Heart left ventricle (tissue), 16 donors: ENCODE measurements at regions not wholly inside any gene's neighbourhood (a gene's known extent, or its start where the extent isn't known, plus 50 kb on each side); places are given as distances from the start of the nearest gene placed in this dataset.

Source experiments
- ATAC-seq, 4 donors: fragments of 200-7000 bp; cut with Tn5 transposase; one replicate each; pipeline ENCODE4 v1.9.1; 2020 to 2022; ENCODE audit warnings: moderate library complexity in 4 of 4, mild to moderate bottlenecking in 3 of 4, moderate number of reproducible peaks in 1 of 4
- DNase-seq, 5 donors: peaks; one replicate each; pipeline ENCODE4 v3.0.0-alpha.2; 2020
- H3K27ac ChIP-seq, 12 donors: fragments of 200-600 bp; sonication (generic) in 4 of 12; one replicate each; pipeline versions ENCODE4 v1.5.0 to v1.8.0; 2016 to 2022; ENCODE audit warnings: mild to moderate bottlenecking in 2 of 12
- H3K27me3 ChIP-seq, 9 donors: fragments of 200-600 bp; sonication (generic) in 2 of 9; one replicate each; pipeline versions ENCODE4 v1.5.1 to v1.8.0; 2016 to 2022; ENCODE audit warnings: mild to moderate bottlenecking in 3 of 9
- H3K36me3 ChIP-seq, 9 donors: fragments of 200-600 bp; sonication (generic) in 2 of 9; one replicate each; pipeline versions ENCODE4 v1.5.0 to v1.8.0; 2018 to 2022; ENCODE audit warnings: mild to moderate bottlenecking in 2 of 9
- H3K4me1 ChIP-seq, 12 donors: fragments of 200-600 bp; sonication (generic) in 4 of 12; one replicate each; pipeline versions ENCODE4 v1.5.0 to v1.8.0; 2016 to 2022; ENCODE audit warnings: mild to moderate bottlenecking in 3 of 12
- H3K4me3 ChIP-seq, 12 donors: fragments of 200-600 bp; sonication (generic) in 4 of 12; one replicate each; pipeline versions ENCODE4 v1.5.0 to v1.8.0; 2017 to 2022; ENCODE audit warnings: mild to moderate bottlenecking in 9 of 12, moderate library complexity in 4 of 12
- H3K9me3 ChIP-seq, 12 donors: fragments of 200-600 bp; sonication (generic) in 4 of 12; one replicate each; pipeline versions ENCODE4 v1.5.0 to v1.8.0; 2016 to 2022; ENCODE audit warnings: mild to moderate bottlenecking in 1 of 12
- CTCF ChIP-seq, 12 donors: fragments of 200-600 bp; sonication (generic) in 4 of 12; IDR thresholded peaks; one replicate each; pipeline versions ENCODE4 v1.5.0 to v1.8.0; 2018 to 2022; ENCODE audit warnings: antibody characterized with exemption in 12 of 12, mild to moderate bottlenecking in 5 of 12
- POLR2A ChIP-seq, 2 donors: fragments of 450-650 bp; IDR thresholded peaks; one replicate each; pipeline ENCODE4 v1.6.1; 2017; ENCODE audit warnings: antibody characterized with exemption in 2 of 2, mild to moderate bottlenecking in 2 of 2, moderate library complexity in 2 of 2
- WGBS, 4 donors: extraction: QIAGEN DNeasy Blood & Tissue Kit in 2 of 4; methylation state at CpG; one replicate each; pipeline versions ENCODE4 v1.1.5 to v1.1.7; 2013 to 2018; 5-methylcytosine and 5-hydroxymethylcytosine counted together
- intact Hi-C, 10 donors: fragments of 100-400 bp; cut with DNase I; formaldehyde crosslinking; loops; one replicate each; pipeline versions ENCODE4 v1.11.1 to v1.14.2; 2022
- donor health status: ischemic (EF 13 %, LVEDD 7.1; RV severe dilation, severe dysfunction).
- donor health status: healthy with polysubstance abuse.
- donor health status: DM: no; HTN: yes; CAD: no.
- donor health status: DM: no; HTN: no; CAD: no.
- donor health status: ischemic (EF 25% LVEDD 6.9; RV normal size, moderate dysfunction).
- donor health status: ischemic (EF 25% LVEDD 5.7; RV mildly dilated, moderate dysfunction).
- donor health status: healthy.
- donor health status: DM: yes; HTN: yes; CAD: no.
- donor health status: ischemic (EF 35%, LVEDD 5.7; RV mildly dilated, moderate dysfunction).
- donor health status: nonischemic (EF 11% LVEDD 7.7; RV severe dilation, severe dysfunction).
- donor health status: DM: yes; HTN: yes; CAD: no.
- donor health status: PGD.
- donor health status: ischemic (EF 29% LVEDD 5.4; RV normal size, mild dysfunction).
- donor health status: nonischemic (EF 23%, LVEDD 6.1; RV moderate dilation, normal function).

- ATAC-seq (no peak), DNase-seq (no peak)
- H3K9me3 ChIP-seq = peaks cover 0 to 27% (median 13%) of the 10 kb centered on the region in 12 donors
- no peaks in the 10 kb centered on the region for H3K4me1 ChIP-seq
- no peaks in the 10 kb centered on the region for H3K36me3 ChIP-seq
- H3K4me3 ChIP-seq = no peak overlapping the region
- intact Hi-C loops = no loop called here
- H3K27ac ChIP-seq = no peak overlapping the region
- H3K27me3 ChIP-seq = no peaks in the 10 kb centered on the region
- no peak for TF ChIP-seq POLR2A (IDR thresholded peaks at IDR 0.05)
Measured at GRCh38 chr3:78267235-78267634, 1227.3 kb downstream of the ROBO2 start.

GRCh38 chr3:78268087-78268486 lies 1228.2 kb downstream of the ROBO2 start:
- DNase-seq = no peak
- WGBS, 4 donors = 86 to 96% (median 93%) methylated on average over 2 of the region's 2 CpGs
- TF ChIP-seq CTCF (IDR thresholded peaks at IDR 0.05) (no peak), POLR2A (IDR thresholded peaks at IDR 0.05) (no peak)
- peaks cover 0 to 27% (median 13%) of the 10 kb centered on the region in 12 donors for H3K9me3 ChIP-seq
- no peaks in the 10 kb centered on the region for H3K27me3 ChIP-seq
- ATAC-seq = no peak
- intact Hi-C loops = no loop called here
- no peak overlapping the region for H3K27ac ChIP-seq
- H3K4me1 ChIP-seq = no peaks in the 10 kb centered on the region
- H3K4me3 ChIP-seq = no peak overlapping the region
- H3K36me3 ChIP-seq = no peaks in the 10 kb centered on the region

- H3K4me1 ChIP-seq = no peaks in the 10 kb centered on the region
- 33 to 83% (median 72%) methylated on average over 1 to 5 of the region's 5 CpGs for WGBS, 4 donors
- no peaks in the 10 kb centered on the region for H3K36me3 ChIP-seq
- DNase-seq = peak in 1 of 5 donors; percentile 32
- no peak overlapping the region for H3K27ac ChIP-seq
- H3K4me3 ChIP-seq = no peak overlapping the region
- no peak for ATAC-seq
- no peak for TF ChIP-seq CTCF (IDR thresholded peaks at IDR 0.05)
- no peak for TF ChIP-seq POLR2A (IDR thresholded peaks at IDR 0.05)
- peaks cover 0 to 27% (median 13%) of the 10 kb centered on the region in 12 donors for H3K9me3 ChIP-seq
- no peaks in the 10 kb centered on the region for H3K27me3 ChIP-seq
- intact Hi-C loops = no loop called here
Measured at GRCh38 chr3:78268716-78269668, 1229.1 kb downstream of the ROBO2 start.

GRCh38 chr3:78273326-78273725 lies 1233.4 kb downstream of the ROBO2 start:
- Histone ChIP-seq H3K27ac (no peak overlapping the region), H3K4me3 (no peak overlapping the region), H3K27me3 (no peaks in the 10 kb centered on the region), H3K4me1 (no peaks in the 10 kb centered on the region), H3K9me3 (no peaks in the 10 kb centered on the region), H3K36me3 (no peaks in the 10 kb centered on the region)
- 74 to 80% (median 76%) methylated on average over 4 of the region's 4 CpGs for WGBS, 4 donors
- intact Hi-C loops = no loop called here
- DNase-seq (no peak), ATAC-seq (no peak)
- TF ChIP-seq CTCF (IDR thresholded peaks at IDR 0.05) = no peak
